Muscle layer of colon (tissue), 2 donors: ENCODE measurements at regions not wholly inside any gene's neighbourhood (a gene's known extent, or its start where the extent isn't known, plus 50 kb on each side); places are given as distances from the start of the nearest gene placed in this dataset.

Source experiments
- H3K27ac ChIP-seq: one replicate; pipeline ENCODE4 v1.7.0; 2013; ENCODE audit warnings: low read depth, mild to moderate bottlenecking, low read length, moderate library complexity
- H3K27me3 ChIP-seq, 2 donors: one replicate each; pipeline ENCODE4 v1.7.0; 2013; ENCODE audit warnings: low read length in 2 of 2, mild to moderate bottlenecking in 2 of 2; ENCODE audit not compliant: insufficient read depth in 2 of 2, control insufficient read depth in 1 of 2
- H3K36me3 ChIP-seq: one replicate; pipeline ENCODE4 v1.7.0; 2013; ENCODE audit warnings: mild to moderate bottlenecking, low read length; ENCODE audit not compliant: insufficient read depth
- H3K4me1 ChIP-seq: one replicate; pipeline ENCODE4 v1.7.0; 2013; ENCODE audit warnings: mild to moderate bottlenecking, low read length; ENCODE audit not compliant: insufficient read depth
- H3K4me3 ChIP-seq, 2 donors: one replicate each; pipeline ENCODE4 v1.7.0; 2013; ENCODE audit warnings: low read length in 2 of 2, low read depth in 1 of 2, mild to moderate bottlenecking in 1 of 2, moderate library complexity in 1 of 2
- H3K9ac ChIP-seq: one replicate; pipeline ENCODE4 v1.7.0; 2013; ENCODE audit warnings: low read length
- H3K9me3 ChIP-seq: one replicate; pipeline ENCODE4 v1.7.0; 2013; ENCODE audit warnings: mild to moderate bottlenecking, low read length
- donor health status: abdominal sarcoma.
- donor health status: Adenocarcinoma of cecum.

- Histone ChIP-seq H3K27ac (no peak overlapping the region), H3K27me3 (no peaks in the 10 kb centered on the region), H3K4me3 (peak overlapping the region in 1 of 2 donors; percentile 51), H3K36me3 (no peaks in the 10 kb centered on the region), H3K9ac (no peak overlapping the region), H3K4me1 (peaks cover 8% of the 10 kb centered on the region), H3K9me3 (no peaks in the 10 kb centered on the region)
Observed at GRCh38 chr18:78292618-78293380, 686.8 kb upstream of the SALL3 start.

DNA sequence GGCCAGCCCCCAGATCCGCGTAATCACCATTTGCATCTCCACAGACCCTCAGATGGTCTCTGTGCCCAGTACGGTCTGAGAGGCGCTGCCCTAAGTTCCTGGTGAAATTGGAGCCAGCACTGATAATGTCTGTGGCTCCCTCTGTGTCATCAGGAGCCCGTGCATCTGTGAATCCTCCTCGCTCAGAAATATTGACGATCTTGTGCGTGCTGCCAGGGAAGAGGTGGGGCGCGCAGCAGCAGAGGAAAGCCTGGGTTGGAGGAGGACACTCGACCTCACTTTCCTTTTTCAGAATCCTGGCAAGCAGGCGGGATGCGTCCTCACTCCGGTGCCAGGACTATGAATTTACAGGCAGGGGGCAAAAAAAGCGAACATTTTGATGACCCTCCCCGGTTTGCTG is 686.1 kb upstream of the SALL3 start:
- Histone ChIP-seq H3K9ac (no peak overlapping the region), H3K4me3 (peak overlapping the region in 1 of 2 donors; percentile 51), H3K4me1 (peaks cover 8% of the 10 kb centered on the region), H3K27ac (no peak overlapping the region), H3K9me3 (no peaks in the 10 kb centered on the region), H3K36me3 (no peaks in the 10 kb centered on the region), H3K27me3 (no peaks in the 10 kb centered on the region)

DNA sequence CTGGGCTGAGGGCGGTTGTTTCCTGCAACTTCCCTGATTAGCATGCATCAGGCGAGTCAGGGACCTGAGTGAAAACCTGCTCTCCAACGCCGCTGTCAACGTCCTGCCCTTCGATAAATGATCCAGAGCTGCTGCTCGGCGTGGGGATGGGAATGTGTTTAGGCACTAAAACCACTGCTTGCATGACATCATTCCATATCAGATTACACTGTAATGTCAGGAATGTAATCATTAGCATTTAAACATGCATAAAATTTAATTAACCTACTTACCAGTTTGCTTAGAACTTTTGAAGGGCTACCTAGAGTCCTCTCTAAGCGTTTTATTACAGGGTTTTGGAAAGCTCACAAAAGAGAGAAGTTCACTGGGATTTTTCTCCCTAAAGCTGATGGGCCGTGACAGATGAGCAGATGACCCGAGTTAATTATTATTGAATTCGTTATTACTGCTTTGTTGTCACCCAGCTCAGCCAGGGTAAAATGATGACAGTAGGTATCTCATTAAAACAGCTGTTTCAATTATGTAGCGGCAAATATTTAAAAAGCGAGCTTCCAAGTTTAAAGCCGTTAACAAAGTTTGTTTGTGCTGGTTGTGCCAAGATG is 685.6 kb upstream of the SALL3 start:
- no peak overlapping the region for H3K27ac ChIP-seq
- no peaks in the 10 kb centered on the region for H3K36me3 ChIP-seq
- no peaks in the 10 kb centered on the region for H3K27me3 ChIP-seq
- H3K4me1 ChIP-seq, result peaks cover 8% of the 10 kb centered on the region
- no peaks in the 10 kb centered on the region for H3K9me3 ChIP-seq
- H3K9ac ChIP-seq, result no peak overlapping the region
- peak overlapping the region in 1 of 2 donors; percentile 51 for H3K4me3 ChIP-seq

DNA sequence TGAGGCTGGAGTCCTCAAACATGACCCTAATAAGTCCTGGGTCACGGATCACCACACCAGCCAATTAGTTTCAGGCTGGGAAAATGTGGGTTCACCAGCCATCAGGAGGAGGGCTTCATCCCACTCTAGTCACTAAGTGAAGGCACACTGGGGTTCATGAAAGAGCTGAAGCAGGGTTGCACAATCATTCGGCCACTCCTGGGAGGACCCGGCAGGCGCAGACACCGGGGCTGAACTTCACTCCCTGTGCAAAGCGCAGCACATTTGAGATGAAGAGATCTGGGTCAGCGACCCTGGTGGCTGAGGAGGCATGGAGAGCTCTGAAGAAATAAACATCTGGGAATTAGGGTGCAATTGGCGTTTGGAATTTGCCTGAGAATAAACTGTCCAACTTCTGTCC is 684.4 kb upstream of the SALL3 start:
- Histone ChIP-seq H3K27ac (no peak overlapping the region), H3K36me3 (no peaks in the 10 kb centered on the region), H3K9me3 (no peaks in the 10 kb centered on the region), H3K9ac (no peak overlapping the region), H3K4me3 (no peak overlapping the region), H3K27me3 (no peaks in the 10 kb centered on the region), H3K4me1 (peaks cover 8% of the 10 kb centered on the region)

DNA sequence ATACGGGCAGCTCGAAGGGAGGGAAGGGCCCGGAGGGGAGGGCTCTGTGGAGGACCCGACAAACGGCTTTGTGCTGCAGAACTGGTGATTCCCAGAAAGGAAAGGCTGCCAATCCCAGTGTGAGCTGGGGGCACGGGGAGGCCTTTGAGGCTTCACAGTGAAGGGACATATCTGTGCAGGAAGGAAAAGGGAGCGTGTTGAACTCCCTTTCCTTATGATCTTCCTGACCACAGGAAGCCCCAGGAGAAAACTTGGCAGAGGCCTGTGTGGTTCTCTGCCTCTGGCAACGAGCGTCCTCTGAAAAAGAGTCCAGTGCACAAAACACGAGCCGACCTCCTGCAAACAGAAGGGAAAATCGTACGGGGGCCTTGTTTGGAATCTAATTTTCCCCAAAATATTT is 683.5 kb upstream of the SALL3 start:
- Histone ChIP-seq H3K36me3 (no peaks in the 10 kb centered on the region), H3K9ac (no peak overlapping the region), H3K9me3 (no peaks in the 10 kb centered on the region), H3K4me1 (peaks cover 8% of the 10 kb centered on the region), H3K27me3 (no peaks in the 10 kb centered on the region), H3K27ac (no peak overlapping the region), H3K4me3 (no peak overlapping the region)

DNA sequence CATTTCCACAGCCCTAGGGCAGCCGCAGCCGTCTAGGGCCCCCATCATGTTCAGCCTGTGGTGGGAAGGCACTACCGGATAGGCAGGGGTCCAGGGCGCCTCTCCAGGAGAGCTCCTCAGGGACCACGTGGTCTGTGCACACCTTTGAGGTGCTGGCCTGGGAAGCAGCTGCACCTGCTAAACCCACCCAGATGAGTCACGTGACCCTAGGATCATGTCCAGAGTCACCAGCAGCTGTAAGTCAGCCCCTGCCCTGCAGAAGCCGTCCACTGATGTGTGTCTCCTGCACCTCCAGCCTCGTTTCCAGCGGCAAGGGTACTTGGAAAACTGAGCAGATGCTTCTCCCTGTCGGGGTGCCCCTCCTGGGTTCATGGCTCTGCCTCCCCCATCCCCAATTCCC is 682.6 kb upstream of the SALL3 start:
- no peaks in the 10 kb centered on the region for H3K27me3 ChIP-seq

GRCh38 chr18:78303519-78304191 is 676.0 kb upstream of the SALL3 start:
- H3K9ac ChIP-seq, result no peak overlapping the region
- no peaks in the 10 kb centered on the region for H3K4me1 ChIP-seq
- H3K27ac ChIP-seq, result no peak overlapping the region
- H3K36me3 ChIP-seq, result no peaks in the 10 kb centered on the region
- no peaks in the 10 kb centered on the region for H3K27me3 ChIP-seq
- no peak overlapping the region for H3K4me3 ChIP-seq
- no peaks in the 10 kb centered on the region for H3K9me3 ChIP-seq

More for the DNA sequence above, 682.6 kb upstream of the SALL3 start:
- Histone ChIP-seq H3K9ac (no peak overlapping the region), H3K27ac (no peak overlapping the region), H3K4me3 (no peak overlapping the region), H3K9me3 (no peaks in the 10 kb centered on the region), H3K4me1 (peaks cover 8% of the 10 kb centered on the region), H3K36me3 (no peaks in the 10 kb centered on the region)

- Histone ChIP-seq H3K4me1 (no peaks in the 10 kb centered on the region), H3K9me3 (no peaks in the 10 kb centered on the region), H3K4me3 (no peak overlapping the region), H3K36me3 (no peaks in the 10 kb centered on the region), H3K9ac (no peak overlapping the region), H3K27me3 (no peaks in the 10 kb centered on the region), H3K27ac (no peak overlapping the region)
Observed at GRCh38 chr18:78304192-78305164, 675.1 kb upstream of the SALL3 start.

- Histone ChIP-seq H3K27me3 (no peaks in the 10 kb centered on the region), H3K9ac (no peak overlapping the region), H3K9me3 (no peaks in the 10 kb centered on the region), H3K4me3 (no peak overlapping the region), H3K27ac (no peak overlapping the region), H3K4me1 (no peaks in the 10 kb centered on the region), H3K36me3 (no peaks in the 10 kb centered on the region)
Observed at GRCh38 chr18:78305789-78306188, 673.8 kb upstream of the SALL3 start.

GRCh38 chr18:78309307-78309706 is 670.3 kb upstream of the SALL3 start:
- no peaks in the 10 kb centered on the region for H3K4me1 ChIP-seq
- no peak overlapping the region for H3K9ac ChIP-seq
- no peaks in the 10 kb centered on the region for H3K9me3 ChIP-seq
- no peaks in the 10 kb centered on the region for H3K27me3 ChIP-seq
- no peak overlapping the region for H3K27ac ChIP-seq
- H3K36me3 ChIP-seq, result no peaks in the 10 kb centered on the region
- no peak overlapping the region for H3K4me3 ChIP-seq

- Histone ChIP-seq H3K9ac (no peak overlapping the region), H3K27me3 (no peaks in the 10 kb centered on the region), H3K4me3 (no peak overlapping the region), H3K9me3 (no peaks in the 10 kb centered on the region), H3K36me3 (no peaks in the 10 kb centered on the region), H3K4me1 (no peaks in the 10 kb centered on the region), H3K27ac (no peak overlapping the region)
Observed at GRCh38 chr18:78309924-78310323, 669.7 kb upstream of the SALL3 start.
